GM12878 (cell line): ENCODE measurements at regions not wholly inside any gene's neighbourhood (a gene's known extent, or its start where the extent isn't known, plus 50 kb on each side); places are given as distances from the start of the nearest gene placed in this dataset.

Experiments used
- CEBPB ChIP-seq, 2 experiments: fragments of 150-350 bp in 1 of 2; IDR thresholded peaks; 2 replicates each; pipeline ENCODE4 v1.6.1; 2012 to 2014; ENCODE audit warnings: low read depth in 2 of 2, low read length in 2 of 2, borderline replicate concordance in 1 of 2, inconsistent platforms in 1 of 2
- CTCF ChIP-seq, 3 experiments: IDR thresholded peaks in 2 of 3; conservative IDR thresholded peaks in 1 of 3; 2 replicates each; pipeline ENCODE4 v1.5.1; 2011; ENCODE audit warnings: low read depth in 3 of 3, low read length in 3 of 3, mild to moderate bottlenecking in 3 of 3, control low read depth in 2 of 3, moderate library complexity in 2 of 3, inconsistent platforms in 1 of 3, mixed read lengths in 1 of 3; ENCODE audit not compliant: control insufficient read depth in 2 of 3, insufficient read depth in 1 of 3; ENCODE audit errors: extremely low read depth in 1 of 3
- EP300 ChIP-seq, 2 experiments: fragments of 150-350 bp in 1 of 2; IDR thresholded peaks; 2 replicates each; pipeline ENCODE4 v1.6.1; 2011 to 2012; ENCODE audit warnings: low read depth in 2 of 2, low read length in 2 of 2, borderline replicate concordance in 1 of 2, improper control_type of control experiment in 1 of 2, inconsistent platforms in 1 of 2; ENCODE audit not compliant: control insufficient read depth in 1 of 2
- TARDBP ChIP-seq: IDR thresholded peaks from 2 replicates; pipeline ENCODE4 v1.6.1; 2016; ENCODE audit warnings: borderline replicate concordance

- TF ChIP-seq CEBPB (IDR thresholded peaks at IDR 0.05; ENCODE audit: borderline replicate concordance in 1 of 2, low read depth in 2 of 2, low read length in 2 of 2) (no peak), EP300 (IDR thresholded peaks at IDR 0.05; ENCODE audit: borderline replicate concordance in 1 of 2, control insufficient read depth in 1 of 2, low read depth in 2 of 2, low read length in 2 of 2) (no peak), CTCF (IDR thresholded peaks at IDR 0.05 in 2 of 3, conservative IDR thresholded peaks at IDR 0.05 in 1 of 3; ENCODE audit: control insufficient read depth in 2 of 3, extremely low read depth in 1 of 3, insufficient read depth in 1 of 3, low read depth in 3 of 3, low read length in 3 of 3) (no peak), TARDBP (no peak)
Observed at GRCh38 chr3:170642882-170643601, 57.2 kb upstream of the SLC7A14 start.
